ENCODE measurements at regions not wholly inside any gene's neighbourhood (a gene's known extent, or its start where the extent isn't known, plus 50 kb on each side); places are given as distances from the start of the nearest gene placed in this dataset.

GRCh38 chr11:11722861-11723260, 101.1 kb upstream of the GALNT18 start:
- H3K27me3 ChIP-seq (ENCODE audit: insufficient read depth), result no peaks in the 10 kb centered on the region; the same call in 1 of the 2 replicates
- no peak for DNase-seq
- TF ChIP-seq RCOR1 (IDR thresholded peaks at IDR 0.05; ENCODE audit: low read length), result no peak
- TF ChIP-seq ZBTB33 (IDR thresholded peaks at IDR 0.05; ENCODE audit: borderline replicate concordance, low read depth), result no peak
- no peak for TF ChIP-seq TAF1 (IDR thresholded peaks at IDR 0.05; ENCODE audit: borderline replicate concordance, low read depth, low read length)
- TF ChIP-seq RAD21 (IDR thresholded peaks at IDR 0.05; ENCODE audit: low read length), result no peak
- no peak for TF ChIP-seq REST (IDR thresholded peaks at IDR 0.05; ENCODE audit: low read depth, low read length)
- no peak for TF ChIP-seq POLR2AphosphoS5 (IDR thresholded peaks at IDR 0.05; ENCODE audit: low read depth, low read length)
- TF ChIP-seq FOSL2 (IDR thresholded peaks at IDR 0.05; ENCODE audit: borderline replicate concordance, low read depth), result no peak
- TF ChIP-seq IRF3 (IDR thresholded peaks at IDR 0.05; ENCODE audit: low read depth, low read length), result no peak
- TF ChIP-seq RXRA (IDR thresholded peaks at IDR 0.05; ENCODE audit: borderline replicate concordance, low read depth), result no peak
- TF ChIP-seq TEAD4 (IDR thresholded peaks at IDR 0.05; ENCODE audit: borderline replicate concordance, insufficient read depth), result no peak
- no peak for TF ChIP-seq SMC3 (IDR thresholded peaks at IDR 0.05; ENCODE audit: low read depth, low read length)
- no peak for TF ChIP-seq EZH2phosphoT487 (IDR thresholded peaks at IDR 0.05; ENCODE audit: borderline replicate concordance, low read depth)
- no peak for TF ChIP-seq NRF1 (IDR thresholded peaks at IDR 0.05; ENCODE audit: low read depth, low read length)
- no peak for TF ChIP-seq ELF1 (IDR thresholded peaks at IDR 0.05)
- no peak for TF ChIP-seq FOXM1 (IDR thresholded peaks at IDR 0.05; ENCODE audit: low read depth)
- TF ChIP-seq MAX (IDR thresholded peaks at IDR 0.05; ENCODE audit: low read depth), result no peak
- no peaks in the 10 kb centered on the region for H3K36me3 ChIP-seq (replicated peaks in 1 of 2; ENCODE audit: control insufficient read depth in 1 of 2, insufficient read depth in 2 of 2, low read length in 1 of 2)
- H2AFZ ChIP-seq (ENCODE audit: low read depth), result no peak overlapping the region
- H3K4me2 ChIP-seq, result no peak overlapping the region
- H3K9ac ChIP-seq, result no peak overlapping the region
- POLR2A ChIA-PET, result no interaction called here
- no peak overlapping the region for H3K4me3 ChIP-seq (ENCODE audit: low read depth in 2 of 2, low read length in 1 of 2)
- H3K9me3 ChIP-seq, result no peaks in the 10 kb centered on the region
- 25% methylated on average over 2 of the region's 3 CpGs for WGBS (ENCODE audit: low lambda C conversion rate)
- H3K79me2 ChIP-seq (ENCODE audit: insufficient read depth), result no peaks in the 10 kb centered on the region
- H4K20me1 ChIP-seq (ENCODE audit: insufficient read depth), result no peaks in the 10 kb centered on the region
- H3K27ac ChIP-seq (ENCODE audit: low read depth in 2 of 2, low read length in 1 of 2), result no peak overlapping the region
- no peaks in the 10 kb centered on the region for H3K9me2 ChIP-seq
- H3K4me1 ChIP-seq (ENCODE audit: control insufficient read depth in 1 of 2, insufficient read depth in 2 of 2, low read depth in 1 of 2, low read length in 1 of 2), result no peaks in the 10 kb centered on the region
- CTCF ChIA-PET, result interaction anchor here (0.5 to 1.1 kb wide), 2 partner anchors 19 to 65 kb away, joined by 3 read pairs; no protein-coding TSS in a partner anchor
- no peaks in the 10 kb centered on the region for H3F3A ChIP-seq (replicated peaks; ENCODE audit: insufficient read depth)

All from SK-N-SH (cell line).